GM12873 (cell line): ENCODE measurements at regions not wholly inside any gene's neighbourhood (a gene's known extent, or its start where the extent isn't known, plus 50 kb on each side); places are given as distances from the start of the nearest gene placed in this dataset.

ENCODE experiments used
- TF ChIP-seq, protein P1 (sequence below): IDR thresholded peaks from 2 replicates; pipeline ENCODE4 v1.5.1; 2012; ENCODE audit warnings: low read depth, mild to moderate bottlenecking, moderate library complexity, low read length, control low read depth; ENCODE audit not compliant: insufficient read depth; ENCODE audit errors: missing control alignments

- TF ChIP-seq, protein P1, sequence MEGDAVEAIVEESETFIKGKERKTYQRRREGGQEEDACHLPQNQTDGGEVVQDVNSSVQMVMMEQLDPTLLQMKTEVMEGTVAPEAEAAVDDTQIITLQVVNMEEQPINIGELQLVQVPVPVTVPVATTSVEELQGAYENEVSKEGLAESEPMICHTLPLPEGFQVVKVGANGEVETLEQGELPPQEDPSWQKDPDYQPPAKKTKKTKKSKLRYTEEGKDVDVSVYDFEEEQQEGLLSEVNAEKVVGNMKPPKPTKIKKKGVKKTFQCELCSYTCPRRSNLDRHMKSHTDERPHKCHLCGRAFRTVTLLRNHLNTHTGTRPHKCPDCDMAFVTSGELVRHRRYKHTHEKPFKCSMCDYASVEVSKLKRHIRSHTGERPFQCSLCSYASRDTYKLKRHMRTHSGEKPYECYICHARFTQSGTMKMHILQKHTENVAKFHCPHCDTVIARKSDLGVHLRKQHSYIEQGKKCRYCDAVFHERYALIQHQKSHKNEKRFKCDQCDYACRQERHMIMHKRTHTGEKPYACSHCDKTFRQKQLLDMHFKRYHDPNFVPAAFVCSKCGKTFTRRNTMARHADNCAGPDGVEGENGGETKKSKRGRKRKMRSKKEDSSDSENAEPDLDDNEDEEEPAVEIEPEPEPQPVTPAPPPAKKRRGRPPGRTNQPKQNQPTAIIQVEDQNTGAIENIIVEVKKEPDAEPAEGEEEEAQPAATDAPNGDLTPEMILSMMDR: no peak
Measured at GRCh38 chr9:129356871-129357772, 179.1 kb upstream of the IER5L start.

GRCh38 chr9:129355631-129356030, 177.6 kb upstream of the IER5L start:
- TF ChIP-seq, protein P1: no peak

DNA sequence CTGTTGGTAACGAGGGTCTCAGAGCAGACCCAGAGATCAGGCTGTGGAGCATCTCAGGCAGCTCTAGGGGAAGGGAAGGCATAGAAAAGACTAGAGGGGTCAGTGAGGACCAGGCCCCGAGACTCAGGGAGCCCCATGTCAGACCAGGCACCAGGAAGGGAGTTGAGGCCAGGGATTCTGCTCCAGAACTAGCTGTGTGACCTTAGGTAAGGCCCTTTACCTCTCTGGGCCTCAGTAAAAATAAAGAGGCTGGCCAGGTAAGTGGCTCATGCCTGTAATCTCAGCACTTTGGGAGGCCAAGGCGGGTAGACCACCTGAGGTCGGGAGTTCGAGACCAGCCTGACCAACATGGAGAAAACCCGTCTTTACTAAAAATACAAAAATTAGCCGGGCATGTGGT, 176.4 kb upstream of the IER5L start:
- TF ChIP-seq, protein P1: no peak

DNA sequence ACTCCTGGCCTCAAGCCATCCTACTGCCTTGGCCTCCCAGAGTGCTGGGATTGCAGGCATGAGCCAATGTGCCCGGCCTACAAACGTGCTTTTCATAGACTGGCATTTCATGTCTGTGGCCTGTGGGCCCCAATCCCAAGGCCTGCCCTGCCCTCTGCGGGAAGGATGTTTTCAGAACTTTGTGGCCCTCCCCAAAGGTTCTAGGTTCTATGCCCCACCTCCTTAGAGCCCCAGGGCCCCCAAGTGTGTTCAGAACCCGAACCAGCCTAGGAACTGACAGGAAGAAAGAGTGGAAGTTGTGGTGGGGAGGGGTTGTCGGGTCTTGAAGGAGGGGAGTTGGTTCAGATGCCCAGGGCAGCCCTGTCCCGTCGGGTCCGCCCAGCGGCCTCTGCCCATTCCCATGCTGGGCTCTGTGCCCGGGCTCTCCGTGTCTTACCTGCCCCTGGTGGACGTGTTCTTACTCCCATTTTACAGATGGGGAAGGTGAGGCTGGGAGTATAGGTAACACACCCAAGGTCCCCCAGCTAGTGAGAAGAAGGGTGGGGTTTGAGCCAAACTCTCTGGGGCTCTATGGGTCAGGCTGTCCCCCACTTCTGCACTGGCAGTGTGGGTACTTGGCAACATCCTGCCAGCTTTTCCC, 175.8 kb upstream of the IER5L start:
- TF ChIP-seq, protein P1: no peak

GRCh38 chr9:129352146-129352865, 174.2 kb upstream of the IER5L start:
- TF ChIP-seq, protein P1: no peak

DNA sequence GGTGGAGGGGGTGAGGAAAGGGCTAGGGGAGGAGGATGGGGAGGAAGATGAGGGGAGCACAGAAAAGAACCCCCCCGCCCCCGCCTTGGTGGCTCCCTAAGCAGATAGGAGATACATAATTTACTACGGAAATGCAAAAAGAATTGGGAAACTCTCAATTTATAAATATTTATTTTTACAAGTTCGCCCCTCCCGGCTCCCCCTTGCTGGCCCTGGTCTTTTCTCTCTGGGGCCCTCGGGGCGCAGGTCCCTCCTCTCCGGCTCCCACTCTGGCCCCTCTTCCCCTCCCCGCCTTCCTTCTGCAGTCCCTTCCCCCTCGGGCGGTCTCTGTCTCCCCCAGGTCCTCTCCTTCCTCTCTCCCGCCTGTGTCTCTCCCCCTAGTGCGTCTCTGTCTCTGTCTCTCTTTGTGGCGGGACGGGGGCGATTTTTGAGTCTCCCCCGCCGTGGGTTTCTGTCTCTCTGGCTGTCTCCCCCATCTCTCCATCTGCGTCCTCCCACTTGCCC, 173.6 kb upstream of the IER5L start:
- TF ChIP-seq, protein P1: no peak
